Activated B cell treated with CpG ODN at 0.5 μM for 24 hours (primary cell): ENCODE measurements at regions not wholly inside any gene's neighbourhood (a gene's known extent, or its start where the extent isn't known, plus 50 kb on each side); places are given as distances from the start of the nearest gene placed in this dataset.

Experiments
- ATAC-seq: fragments of 200-7000 bp; cut with Tn5 transposase; one replicate; pipeline ENCODE4 v1.10.0; 2021; ENCODE audit warnings: low read depth, mild to moderate bottlenecking, moderate library complexity
- CTCF ChIA-PET: fragments of 350-600 bp; sonication (Branson Sonifier 250); formaldehyde crosslinking; loops from one replicate; lab custom pipeline; 2021; ENCODE audit warnings: antibody characterized with exemption; lab: Charles Lee
- POLR2A ChIA-PET: fragments of 350-600 bp; sonication (Branson Sonifier 250); formaldehyde crosslinking; loops from one replicate; lab custom pipeline; 2021; ENCODE audit warnings: antibody characterized with exemption; lab: Charles Lee
- DNase-seq: peaks from one replicate; pipeline ENCODE4 v3.0.0; 2022
- H3K27ac Mint-ChIP-seq: one replicate; pipeline ENCODE4 v1.8.0; 2020; ENCODE audit warnings: mixed read lengths
- H3K27me3 Mint-ChIP-seq: one replicate; pipeline ENCODE4 v1.8.0; 2021; ENCODE audit warnings: mixed read lengths
- H3K36me3 Mint-ChIP-seq: one replicate; pipeline ENCODE4 v1.8.0; 2021; ENCODE audit warnings: low read depth, mixed read lengths
- H3K4me1 Mint-ChIP-seq: one replicate; pipeline ENCODE4 v1.8.0; 2021; ENCODE audit warnings: mixed read lengths
- H3K4me3 Mint-ChIP-seq: one replicate; pipeline ENCODE4 v1.8.0; 2020; ENCODE audit warnings: mild to moderate bottlenecking, mixed read lengths
- H3K9me3 Mint-ChIP-seq: one replicate; pipeline ENCODE4 v1.8.0; 2020; ENCODE audit warnings: mixed read lengths
- CTCF ChIP-seq: fragments of 200-600 bp; IDR thresholded peaks from one replicate; pipeline ENCODE4 v1.8.0; 2022; ENCODE audit warnings: antibody characterized with exemption, mild to moderate bottlenecking
- intact Hi-C: fragments of 100-400 bp; cut with micrococcal nuclease; formaldehyde crosslinking; loops from one replicate; pipeline ENCODE4 v1.15.1; 2024

- POLR2A ChIA-PET = no interaction called here
- Mint-ChIP-seq H3K4me3 (no peak overlapping the region), H3K4me1 (no peaks in the 10 kb centered on the region), H3K27me3 (peaks cover 4% of the 10 kb centered on the region), H3K9me3 (peaks cover 4% of the 10 kb centered on the region), H3K27ac (no peak overlapping the region), H3K36me3 (no peaks in the 10 kb centered on the region)
- CTCF ChIA-PET = no interaction called here
- intact Hi-C loops = no loop called here
- no peak for TF ChIP-seq CTCF
- no peak for ATAC-seq
- no peak for DNase-seq
These were observed 650.3 kb upstream of the ADARB2 start for GRCh38 chr10:2387672-2388071.

- intact Hi-C loops = no loop called here
- H3K27ac Mint-ChIP-seq = no peak overlapping the region
- H3K27me3 Mint-ChIP-seq = peaks cover 4% of the 10 kb centered on the region
- ChIA-PET CTCF (no interaction called here), POLR2A (no interaction called here)
- no peaks in the 10 kb centered on the region for H3K4me1 Mint-ChIP-seq
- H3K4me3 Mint-ChIP-seq = no peak overlapping the region
- TF ChIP-seq CTCF = no peak
- H3K9me3 Mint-ChIP-seq = peaks cover 4% of the 10 kb centered on the region
- DNase-seq (no peak), ATAC-seq (no peak)
- no peaks in the 10 kb centered on the region for H3K36me3 Mint-ChIP-seq
These were observed 649.9 kb upstream of the ADARB2 start for GRCh38 chr10:2387261-2387660.

- intact Hi-C loops = no loop called here
- ATAC-seq = no peak
- POLR2A ChIA-PET = no interaction called here
- no peak for TF ChIP-seq CTCF
- H3K36me3 Mint-ChIP-seq = no peaks in the 10 kb centered on the region
- no peak for DNase-seq
- CTCF ChIA-PET = no interaction called here
- H3K9me3 Mint-ChIP-seq = peaks cover 4% of the 10 kb centered on the region
- H3K4me1 Mint-ChIP-seq = no peaks in the 10 kb centered on the region
- H3K27ac Mint-ChIP-seq = no peak overlapping the region
- no peak overlapping the region for H3K4me3 Mint-ChIP-seq
- no peaks in the 10 kb centered on the region for H3K27me3 Mint-ChIP-seq
These were observed 642.9 kb upstream of the ADARB2 start for GRCh38 chr10:2380218-2380617.

DNA sequence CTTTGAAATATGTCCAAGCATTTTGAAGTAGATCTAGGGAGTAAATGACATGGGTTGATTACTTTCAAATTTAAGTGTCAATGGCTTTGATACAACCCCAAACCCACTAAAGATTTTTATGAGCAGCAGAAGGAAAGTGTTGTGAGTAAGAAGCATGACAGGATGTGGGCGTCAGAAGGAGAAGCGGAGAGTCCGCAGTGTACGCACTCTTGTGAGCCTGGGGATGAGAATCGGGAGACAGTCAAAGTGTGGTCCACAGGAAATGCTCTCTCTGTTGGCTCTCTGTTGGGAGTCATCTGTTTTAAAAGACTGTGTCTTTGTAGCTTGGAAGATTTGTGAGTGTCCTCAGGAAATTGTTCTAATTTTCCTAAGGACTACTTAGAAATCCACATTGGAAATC is 629.8 kb upstream of the ADARB2 start:
- Mint-ChIP-seq H3K27ac (no peak overlapping the region), H3K4me1 (no peaks in the 10 kb centered on the region), H3K36me3 (no peaks in the 10 kb centered on the region), H3K4me3 (no peak overlapping the region), H3K27me3 (no peaks in the 10 kb centered on the region), H3K9me3 (peaks cover 10% of the 10 kb centered on the region)
- POLR2A ChIA-PET = no interaction called here
- intact Hi-C loops = no loop called here
- CTCF ChIA-PET = no interaction called here
- TF ChIP-seq CTCF = no peak
- ATAC-seq = no peak
- DNase-seq = no peak

- Mint-ChIP-seq H3K9me3 (peaks cover 10% of the 10 kb centered on the region), H3K36me3 (no peaks in the 10 kb centered on the region), H3K4me1 (no peaks in the 10 kb centered on the region), H3K27me3 (no peaks in the 10 kb centered on the region), H3K27ac (no peak overlapping the region), H3K4me3 (no peak overlapping the region)
- ChIA-PET POLR2A (no interaction called here), CTCF (no interaction called here)
- no peak for TF ChIP-seq CTCF
- intact Hi-C loops = no loop called here
- ATAC-seq = no peak
- no peak for DNase-seq
These were observed 629.1 kb upstream of the ADARB2 start for GRCh38 chr10:2366264-2366931.
